ENCODE measurements at regions not wholly inside any gene's neighbourhood (a gene's known extent, or its start where the extent isn't known, plus 50 kb on each side); places are given as distances from the start of the nearest gene placed in this dataset.
A peak's percentile ranks its signal among the peaks of the same experiment; 100 is the strongest.

GRCh38 chr3:127123533-127123932, 69.4 kb upstream of the PRR23E start:
- DNase-seq: no peak
- H3K27ac Mint-ChIP-seq: no peak overlapping the region
- no peaks in the 10 kb centered on the region for H3K9me3 Mint-ChIP-seq
- H3K4me1 Mint-ChIP-seq: no peaks in the 10 kb centered on the region
- H3K27me3 Mint-ChIP-seq (ENCODE audit: low read depth, poor library complexity): peaks cover 38% of the 10 kb centered on the region
- no peak for TF ChIP-seq CTCF (IDR thresholded peaks at IDR 0.05)
- H3K36me3 Mint-ChIP-seq (ENCODE audit: low read depth): no peaks in the 10 kb centered on the region
- no peak overlapping the region for H3K4me3 Mint-ChIP-seq

GRCh38 chr3:127124120-127124519, 68.8 kb upstream of the PRR23E start:
- Mint-ChIP-seq H3K27ac (no peak overlapping the region), H3K4me1 (no peaks in the 10 kb centered on the region), H3K4me3 (no peak overlapping the region), H3K9me3 (no peaks in the 10 kb centered on the region), H3K27me3 (ENCODE audit: low read depth, poor library complexity) (peaks cover 40% of the 10 kb centered on the region), H3K36me3 (ENCODE audit: low read depth) (no peaks in the 10 kb centered on the region)
- no peak for TF ChIP-seq CTCF (IDR thresholded peaks at IDR 0.05)
- no peak for DNase-seq

GRCh38 chr3:127131424-127132170, 61.3 kb upstream of the PRR23E start:
- Mint-ChIP-seq H3K4me3 (no peak overlapping the region), H3K27ac (no peak overlapping the region), H3K36me3 (ENCODE audit: low read depth) (no peaks in the 10 kb centered on the region), H3K9me3 (no peaks in the 10 kb centered on the region), H3K4me1 (peaks cover 21% of the 10 kb centered on the region), H3K27me3 (ENCODE audit: low read depth, poor library complexity) (peaks cover 72% of the 10 kb centered on the region)
- no peak for DNase-seq
- no peak for TF ChIP-seq CTCF (IDR thresholded peaks at IDR 0.05)

GRCh38 chr3:127132876-127133275, 60.1 kb upstream of the PRR23E start:
- peaks cover 21% of the 10 kb centered on the region for H3K4me1 Mint-ChIP-seq
- H3K36me3 Mint-ChIP-seq (ENCODE audit: low read depth): no peaks in the 10 kb centered on the region
- H3K27me3 Mint-ChIP-seq (ENCODE audit: low read depth, poor library complexity): peaks cover 72% of the 10 kb centered on the region
- no peak for TF ChIP-seq CTCF (IDR thresholded peaks at IDR 0.05)
- no peak overlapping the region for H3K27ac Mint-ChIP-seq
- no peak for DNase-seq
- H3K4me3 Mint-ChIP-seq: no peak overlapping the region
- no peaks in the 10 kb centered on the region for H3K9me3 Mint-ChIP-seq

- H3K36me3 Mint-ChIP-seq (ENCODE audit: low read depth): no peaks in the 10 kb centered on the region
- H3K9me3 Mint-ChIP-seq: no peaks in the 10 kb centered on the region
- TF ChIP-seq CTCF (IDR thresholded peaks at IDR 0.05): no peak
- peaks cover 21% of the 10 kb centered on the region for H3K4me1 Mint-ChIP-seq
- H3K27me3 Mint-ChIP-seq (ENCODE audit: low read depth, poor library complexity): peaks cover 73% of the 10 kb centered on the region
- no peak for DNase-seq
- no peak overlapping the region for H3K4me3 Mint-ChIP-seq
- H3K27ac Mint-ChIP-seq: no peak overlapping the region
Measured at GRCh38 chr3:127133971-127134370, 59.0 kb upstream of the PRR23E start.

GRCh38 chr3:127134466-127134865, 58.5 kb upstream of the PRR23E start:
- no peaks in the 10 kb centered on the region for H3K9me3 Mint-ChIP-seq
- no peak for TF ChIP-seq CTCF (IDR thresholded peaks at IDR 0.05)
- H3K4me1 Mint-ChIP-seq: peaks cover 21% of the 10 kb centered on the region
- H3K27ac Mint-ChIP-seq: no peak overlapping the region
- H3K27me3 Mint-ChIP-seq (ENCODE audit: low read depth, poor library complexity): peaks cover 77% of the 10 kb centered on the region
- no peak for DNase-seq
- peak overlapping the region; percentile 78 for H3K4me3 Mint-ChIP-seq
- no peaks in the 10 kb centered on the region for H3K36me3 Mint-ChIP-seq (ENCODE audit: low read depth)

Data from nephron progenitor cell (in vitro differentiated cells).